Activated T-cell treated with anti-CD3 and anti-CD28 coated beads, Interleukin-2, amount 50 U/mL, for 48 hours (primary cell): ENCODE measurements at regions not wholly inside any gene's neighbourhood (a gene's known extent, or its start where the extent isn't known, plus 50 kb on each side); places are given as distances from the start of the nearest gene placed in this dataset.
"Not testable (repeated sequence)": the region's sequence is repeated elsewhere in the genome, so short reads cannot be mapped to it uniquely, and the experiment has no call there.

Experiments
- DNase-seq, 2 experiments: peaks; one replicate each; pipeline ENCODE4 v3.0.0-alpha.2; 2020

- no peak for DNase-seq
Measured at GRCh38 chr3:16056217-16056616, 118.3 kb upstream of the GALNT15 start.

GRCh38 chr3:16058521-16058920 is 116.0 kb upstream of the GALNT15 start:
- no peak for DNase-seq

GRCh38 chr3:16059081-16059537 is 115.4 kb upstream of the GALNT15 start:
- no peak for DNase-seq

GRCh38 chr3:16059711-16060357 is 114.6 kb upstream of the GALNT15 start:
- DNase-seq: no peak

GRCh38 chr3:16060358-16060852 is 114.1 kb upstream of the GALNT15 start:
- DNase-seq: no peak

- DNase-seq: no peak
Measured at GRCh38 chr3:16060945-16061344, 113.5 kb upstream of the GALNT15 start.

- no peak for DNase-seq
Measured at GRCh38 chr3:16061491-16061890, 113.0 kb upstream of the GALNT15 start.

- DNase-seq: no peak
Measured at GRCh38 chr3:16063603-16064002, 110.9 kb upstream of the GALNT15 start.

- DNase-seq: no peak
Measured at GRCh38 chr3:16064642-16065414, 109.7 kb upstream of the GALNT15 start.

- no peak for DNase-seq
Measured at GRCh38 chr3:16066545-16066944, 107.9 kb upstream of the GALNT15 start.

- no peak for DNase-seq
Measured at GRCh38 chr3:16066975-16067374, 107.5 kb upstream of the GALNT15 start.

- DNase-seq: no peak
Measured at GRCh38 chr3:16067837-16068471, 106.5 kb upstream of the GALNT15 start.

GRCh38 chr3:16069149-16069922 is 105.1 kb upstream of the GALNT15 start:
- no peak for DNase-seq

GRCh38 chr3:16070707-16071106 is 103.8 kb upstream of the GALNT15 start:
- DNase-seq: no peak

GRCh38 chr3:16071206-16071605 is 103.3 kb upstream of the GALNT15 start:
- DNase-seq: no peak

- no peak for DNase-seq
Measured at GRCh38 chr3:16072420-16073110, 101.9 kb upstream of the GALNT15 start.

GRCh38 chr3:16073203-16073602 is 101.3 kb upstream of the GALNT15 start:
- no peak for DNase-seq

- not testable (repeated sequence) for DNase-seq
Measured at GRCh38 chr3:16073990-16074671, 100.3 kb upstream of the GALNT15 start.

GRCh38 chr3:16075647-16076046 is 98.8 kb upstream of the GALNT15 start:
- DNase-seq: no peak

- no peak for DNase-seq
Measured at GRCh38 chr3:16076564-16076963, 97.9 kb upstream of the GALNT15 start.

- DNase-seq: not testable (repeated sequence)
Measured at GRCh38 chr3:16077146-16077545, 97.3 kb upstream of the GALNT15 start.

GRCh38 chr3:16077681-16078080 is 96.8 kb upstream of the GALNT15 start:
- DNase-seq: not testable (repeated sequence)
